PC-9 (cell line): ENCODE measurements at regions not wholly inside any gene's neighbourhood (a gene's known extent, or its start where the extent isn't known, plus 50 kb on each side); places are given as distances from the start of the nearest gene placed in this dataset.

Experiments used
- BruUV-seq: library from RNA; stranded (reverse); fragments of 400-500 nt; replicated peaks from 2 replicates; lab custom pipeline; 2021; lab: Mats Ljungman, UMichigan
- CTCF ChIA-PET: fragments of 300-600 bp; sonication (Branson Sonifier 250); formaldehyde crosslinking; loops from one replicate; lab custom pipeline; 2022; ENCODE audit warnings: antibody characterized with exemption; lab: Charles Lee
- POLR2A ChIA-PET: fragments of 300-600 bp; sonication (Branson Sonifier 250); formaldehyde crosslinking; loops from one replicate; lab custom pipeline; 2022; ENCODE audit warnings: antibody characterized with exemption; ENCODE audit not compliant: unreplicated experiment; lab: Charles Lee
- DNase-seq, 2 experiments: peaks; one replicate each; pipeline versions ENCODE4 v3.0.0 to v3.0.0-alpha.2; 2015 to 2022; ENCODE audit warnings: mixed read lengths in 1 of 2
- H2AFZ ChIP-seq: fragments of 200-600 bp; sonication (generic); 2 replicates; pipeline ENCODE4 v1.8.1; 2017; ENCODE audit warnings: antibody characterized with exemption
- H3F3A ChIP-seq: fragments of 200-600 bp; sonication (generic); 2 replicates; pipeline ENCODE4 v1.8.1; 2017; ENCODE audit warnings: antibody characterized with exemption, mild to moderate bottlenecking, low read depth; ENCODE audit not compliant: insufficient read depth
- H3K27ac ChIP-seq: fragments of 200-600 bp; sonication (generic); 2 replicates; pipeline ENCODE4 v1.6.1; 2016; ENCODE audit warnings: mixed run types
- H3K27me3 ChIP-seq: fragments of 200-600 bp; sonication (generic); 2 replicates; pipeline ENCODE4 v1.6.1; 2016; ENCODE audit warnings: low read depth, mixed run types; ENCODE audit not compliant: insufficient read depth
- H3K36me3 ChIP-seq: fragments of 200-600 bp; sonication (generic); 2 replicates; pipeline ENCODE4 v1.6.1; 2016; ENCODE audit warnings: low read depth, mixed run types
- H3K4me1 ChIP-seq: fragments of 200-600 bp; sonication (generic); replicated peaks from 2 replicates; pipeline ENCODE4 v1.6.1; 2016; ENCODE audit warnings: mixed run types; ENCODE audit not compliant: insufficient read depth
- H3K4me2 ChIP-seq: fragments of 200-600 bp; sonication (generic); 2 replicates; pipeline ENCODE4 v1.6.1; 2017; ENCODE audit warnings: mixed run types
- H3K4me3 ChIP-seq: fragments of 200-600 bp; sonication (generic); 2 replicates; pipeline ENCODE4 v1.6.1; 2016; ENCODE audit warnings: mixed run types
- H3K79me2 ChIP-seq: fragments of 200-600 bp; sonication (generic); 2 replicates; pipeline ENCODE4 v1.6.1; 2017; ENCODE audit warnings: low read depth, mixed run types
- H3K9me2 ChIP-seq: fragments of 200-600 bp; sonication (generic); 2 replicates; pipeline ENCODE4 v1.8.1; 2017; ENCODE audit warnings: mild to moderate bottlenecking; ENCODE audit not compliant: insufficient read depth
- H3K9me3 ChIP-seq: fragments of 200-600 bp; sonication (generic); 2 replicates; pipeline ENCODE4 v1.8.1; 2016; ENCODE audit warnings: low read depth; ENCODE audit not compliant: insufficient read depth
- H4K20me1 ChIP-seq: fragments of 200-600 bp; sonication (generic); 2 replicates; pipeline ENCODE4 v1.8.1; 2017; ENCODE audit not compliant: insufficient read depth
- CTCF ChIP-seq: fragments of 200-600 bp; sonication (generic); conservative IDR thresholded peaks from 2 replicates; pipeline ENCODE4 v1.6.1; 2017; ENCODE audit warnings: mixed run types, antibody characterized with exemption, mild to moderate bottlenecking, moderate library complexity
- EZH2 ChIP-seq: fragments of 200-600 bp; sonication (generic); IDR thresholded peaks from 2 replicates; pipeline ENCODE4 v1.8.0; 2017; ENCODE audit warnings: antibody characterized with exemption, low read depth
- intact Hi-C: fragments of 100-400 bp; cut with micrococcal nuclease; formaldehyde crosslinking; loops from one replicate; pipeline ENCODE4 v1.10.0; 2022; ENCODE audit not compliant: unreplicated experiment

- H3F3A ChIP-seq: no peaks in the 10 kb centered on the region
- no peaks in the 10 kb centered on the region for H3K27me3 ChIP-seq
- no peak overlapping the region for H3K4me3 ChIP-seq
- no TSS peak for BruUV-seq
- no peaks in the 10 kb centered on the region for H4K20me1 ChIP-seq
- no peaks in the 10 kb centered on the region for H3K79me2 ChIP-seq
- no peaks in the 10 kb centered on the region for H3K4me1 ChIP-seq
- no peak for DNase-seq
- ChIA-PET POLR2A (no interaction called here), CTCF (no interaction called here)
- H3K36me3 ChIP-seq: no peaks in the 10 kb centered on the region
- H3K9me3 ChIP-seq: no peaks in the 10 kb centered on the region; the same call in 1 of the 2 replicates
- TF ChIP-seq CTCF: no peak
- no peak for TF ChIP-seq EZH2
- no peaks in the 10 kb centered on the region for H3K9me2 ChIP-seq
- H3K4me2 ChIP-seq: no peak overlapping the region
- intact Hi-C loops: no loop called here
- H3K27ac ChIP-seq: no peak overlapping the region
- H2AFZ ChIP-seq: no peak overlapping the region
These were observed 187.5 kb upstream of the CNTN3 start for GRCh38 chr3:74801924-74802323.

GRCh38 chr3:74789111-74789510 lies 174.7 kb upstream of the CNTN3 start:
- POLR2A ChIA-PET: no interaction called here
- Histone ChIP-seq H3K27ac (no peak overlapping the region), H3K4me1 (no peaks in the 10 kb centered on the region), H3K27me3 (no peaks in the 10 kb centered on the region), H3K79me2 (no peaks in the 10 kb centered on the region), H3K4me3 (no peak overlapping the region), H2AFZ (no peak overlapping the region), H4K20me1 (no peaks in the 10 kb centered on the region; the same call in 1 of the 2 replicates), H3K9me3 (no peaks in the 10 kb centered on the region; the same call in 1 of the 2 replicates), H3F3A (no peaks in the 10 kb centered on the region), H3K4me2 (no peak overlapping the region), H3K36me3 (no peaks in the 10 kb centered on the region), H3K9me2 (no peaks in the 10 kb centered on the region)
- no TSS peak for BruUV-seq
- CTCF ChIA-PET: no interaction called here
- TF ChIP-seq EZH2: no peak
- no peak for TF ChIP-seq CTCF
- peak in 1 of 2 experiments; percentile 59 for DNase-seq
- intact Hi-C loops: no loop called here

DNA sequence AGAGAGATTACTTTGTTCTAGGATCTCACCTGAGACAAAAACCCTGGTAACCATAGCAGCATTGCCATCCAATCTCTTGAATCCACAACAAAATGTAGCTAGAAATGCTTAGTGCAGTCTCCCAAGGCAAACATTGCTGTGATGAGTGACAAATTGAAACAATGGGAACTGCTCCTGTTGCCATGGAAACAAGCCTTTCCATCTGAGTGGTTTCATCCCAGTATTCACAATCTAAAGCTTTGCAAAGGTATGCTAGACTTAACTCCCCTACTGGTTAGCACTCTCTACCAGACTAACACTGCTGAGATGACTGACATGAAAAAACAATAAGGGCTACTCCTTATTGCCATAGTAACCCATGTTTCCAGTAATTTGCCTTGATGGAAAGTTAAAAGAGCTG lies 172.6 kb upstream of the CNTN3 start:
- H3K4me2 ChIP-seq: no peak overlapping the region
- ChIA-PET POLR2A (no interaction called here), CTCF (no interaction called here)
- H3K27ac ChIP-seq: no peak overlapping the region
- no peaks in the 10 kb centered on the region for H3K36me3 ChIP-seq
- no peaks in the 10 kb centered on the region; the same call in 1 of the 2 replicates for H3K9me3 ChIP-seq
- no peaks in the 10 kb centered on the region; the same call in 1 of the 2 replicates for H4K20me1 ChIP-seq
- intact Hi-C loops: no loop called here
- H3K27me3 ChIP-seq: no peaks in the 10 kb centered on the region
- TF ChIP-seq CTCF: no peak
- no peak for TF ChIP-seq EZH2
- no TSS peak for BruUV-seq
- H3K79me2 ChIP-seq: no peaks in the 10 kb centered on the region
- H2AFZ ChIP-seq: no peak overlapping the region
- DNase-seq: no peak
- H3F3A ChIP-seq: no peaks in the 10 kb centered on the region
- no peaks in the 10 kb centered on the region for H3K9me2 ChIP-seq
- H3K4me1 ChIP-seq: no peaks in the 10 kb centered on the region
- H3K4me3 ChIP-seq: no peak overlapping the region
